Parathyroid adenoma (tissue), 2 donors: ENCODE measurements at regions not wholly inside any gene's neighbourhood (a gene's known extent, or its start where the extent isn't known, plus 50 kb on each side); places are given as distances from the start of the nearest gene placed in this dataset.

ENCODE experiments used
- H2AFZ ChIP-seq: fragments of 300-600 bp; sonication (generic); one replicate; pipeline ENCODE4 v1.7.0; 2017; ENCODE audit warnings: antibody characterized with exemption, mild to moderate bottlenecking
- H3K27ac ChIP-seq: fragments of 300-600 bp; sonication (generic); one replicate; pipeline ENCODE4 v1.7.0; 2017
- H3K27me3 ChIP-seq: fragments of 300-600 bp; sonication (generic); one replicate; pipeline ENCODE4 v1.7.0; 2017; ENCODE audit warnings: low read length; ENCODE audit not compliant: control insufficient read depth, insufficient read depth
- H3K36me3 ChIP-seq: fragments of 300-600 bp; sonication (generic); one replicate; pipeline ENCODE4 v1.7.0; 2017; ENCODE audit warnings: low read length; ENCODE audit not compliant: control insufficient read depth, insufficient read depth
- H3K4me1 ChIP-seq: fragments of 300-600 bp; sonication (generic); one replicate; pipeline ENCODE4 v1.7.0; 2017; ENCODE audit warnings: control low read depth
- H3K4me2 ChIP-seq: fragments of 300-600 bp; sonication (generic); one replicate; pipeline ENCODE4 v1.7.0; 2017; ENCODE audit warnings: low read length
- H3K4me3 ChIP-seq: fragments of 300-600 bp; sonication (generic); one replicate; pipeline ENCODE4 v1.7.0; 2017; ENCODE audit warnings: low read depth, low read length
- H3K79me2 ChIP-seq: fragments of 300-600 bp; sonication (generic); one replicate; pipeline ENCODE4 v1.7.0; 2017; ENCODE audit warnings: control low read depth
- H3K9ac ChIP-seq: fragments of 300-600 bp; sonication (generic); one replicate; pipeline ENCODE4 v1.7.0; 2017; ENCODE audit warnings: mild to moderate bottlenecking
- H3K9me3 ChIP-seq: fragments of 300-600 bp; sonication (generic); one replicate; pipeline ENCODE4 v1.7.0; 2017; ENCODE audit warnings: low read length; ENCODE audit not compliant: control insufficient read depth
- TF ChIP-seq, protein P1 (sequence below): fragments of 300-600 bp; sonication (generic); IDR thresholded peaks from one replicate; pipeline ENCODE4 v1.7.0; 2017; ENCODE audit warnings: antibody characterized with exemption, mild to moderate bottlenecking
- donor health status: primary hyperparathyroidism.

DNA sequence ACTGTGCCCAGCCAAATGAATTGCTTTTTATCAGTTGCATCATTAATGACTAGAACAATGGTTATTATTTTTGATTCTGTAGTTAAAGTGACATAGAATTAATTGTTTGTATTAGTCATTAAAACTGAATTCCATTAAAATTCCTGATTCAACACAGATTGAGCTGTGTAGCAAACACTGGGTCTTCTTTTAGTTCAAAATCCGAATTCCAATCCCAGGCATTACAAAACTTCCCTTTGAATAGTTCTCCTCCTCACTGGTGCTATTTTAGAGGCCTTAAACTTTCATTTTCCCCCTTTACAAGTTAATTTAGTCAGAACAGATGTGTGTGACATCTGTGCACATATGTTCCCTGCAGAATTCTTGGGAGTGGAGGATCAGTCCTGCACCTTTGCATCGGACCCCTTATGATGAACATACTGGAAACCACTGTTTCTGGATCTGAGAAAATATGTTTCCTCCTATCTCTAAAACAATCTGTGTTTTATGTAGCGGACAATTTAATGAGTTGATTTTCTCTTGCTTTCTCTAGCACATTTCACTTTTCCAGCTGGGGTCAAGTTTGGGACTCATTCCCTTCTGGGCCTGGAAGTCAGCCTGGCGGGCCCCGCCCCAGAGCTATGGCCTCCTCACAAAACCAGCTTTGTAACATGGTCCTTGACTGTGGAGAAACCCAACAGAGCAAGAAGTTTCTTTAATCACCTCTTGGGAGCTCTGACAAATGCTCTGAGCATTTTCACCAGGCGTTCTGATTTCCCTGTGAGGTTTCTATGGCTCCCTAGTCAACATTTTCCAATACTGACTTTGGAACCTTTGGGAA is 87.9 kb upstream of the MAMDC2 start:
- H3K36me3 ChIP-seq = no peaks in the 10 kb centered on the region
- no peak overlapping the region for H3K4me3 ChIP-seq
- TF ChIP-seq, protein P1, sequence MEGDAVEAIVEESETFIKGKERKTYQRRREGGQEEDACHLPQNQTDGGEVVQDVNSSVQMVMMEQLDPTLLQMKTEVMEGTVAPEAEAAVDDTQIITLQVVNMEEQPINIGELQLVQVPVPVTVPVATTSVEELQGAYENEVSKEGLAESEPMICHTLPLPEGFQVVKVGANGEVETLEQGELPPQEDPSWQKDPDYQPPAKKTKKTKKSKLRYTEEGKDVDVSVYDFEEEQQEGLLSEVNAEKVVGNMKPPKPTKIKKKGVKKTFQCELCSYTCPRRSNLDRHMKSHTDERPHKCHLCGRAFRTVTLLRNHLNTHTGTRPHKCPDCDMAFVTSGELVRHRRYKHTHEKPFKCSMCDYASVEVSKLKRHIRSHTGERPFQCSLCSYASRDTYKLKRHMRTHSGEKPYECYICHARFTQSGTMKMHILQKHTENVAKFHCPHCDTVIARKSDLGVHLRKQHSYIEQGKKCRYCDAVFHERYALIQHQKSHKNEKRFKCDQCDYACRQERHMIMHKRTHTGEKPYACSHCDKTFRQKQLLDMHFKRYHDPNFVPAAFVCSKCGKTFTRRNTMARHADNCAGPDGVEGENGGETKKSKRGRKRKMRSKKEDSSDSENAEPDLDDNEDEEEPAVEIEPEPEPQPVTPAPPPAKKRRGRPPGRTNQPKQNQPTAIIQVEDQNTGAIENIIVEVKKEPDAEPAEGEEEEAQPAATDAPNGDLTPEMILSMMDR = no peak
- H3K79me2 ChIP-seq = no peaks in the 10 kb centered on the region
- no peaks in the 10 kb centered on the region for H3K27me3 ChIP-seq
- no peak overlapping the region for H3K27ac ChIP-seq
- no peaks in the 10 kb centered on the region for H3K4me1 ChIP-seq
- H3K9me3 ChIP-seq = no peaks in the 10 kb centered on the region
- no peak overlapping the region for H2AFZ ChIP-seq
- H3K4me2 ChIP-seq = no peak overlapping the region
- H3K9ac ChIP-seq = no peak overlapping the region

GRCh38 chr9:69961843-69962242 is 81.8 kb upstream of the MAMDC2 start:
- Histone ChIP-seq H3K4me3 (no peak overlapping the region), H3K9me3 (no peaks in the 10 kb centered on the region), H3K4me2 (no peak overlapping the region), H2AFZ (no peak overlapping the region), H3K9ac (no peak overlapping the region), H3K27ac (no peak overlapping the region), H3K79me2 (no peaks in the 10 kb centered on the region), H3K36me3 (no peaks in the 10 kb centered on the region), H3K27me3 (no peaks in the 10 kb centered on the region), H3K4me1 (no peaks in the 10 kb centered on the region)
- TF ChIP-seq, protein P1 = no peak

DNA sequence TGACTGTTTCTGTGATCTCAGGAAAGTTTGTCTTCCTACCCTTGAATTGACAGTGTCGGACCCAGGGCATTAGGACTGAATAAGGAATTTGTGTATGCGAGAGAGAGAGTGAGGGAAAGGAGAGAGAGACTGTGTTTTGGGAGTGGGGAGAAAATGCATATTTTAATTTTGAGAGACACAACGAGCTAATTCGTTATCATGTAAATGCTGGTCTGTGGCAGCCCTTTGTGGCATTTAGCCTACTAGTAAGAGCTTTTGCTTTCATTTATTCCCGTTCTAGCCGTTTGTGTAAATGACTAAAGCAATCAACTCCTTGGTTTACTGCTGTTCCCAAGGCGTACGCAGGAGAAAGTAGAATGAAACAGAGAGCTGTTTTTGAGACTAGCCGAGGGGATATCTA is 79.8 kb upstream of the MAMDC2 start:
- TF ChIP-seq, protein P1 = no peak
- Histone ChIP-seq H3K4me3 (no peak overlapping the region), H3K9ac (no peak overlapping the region), H3K4me2 (no peak overlapping the region), H3K27ac (no peak overlapping the region), H3K36me3 (no peaks in the 10 kb centered on the region), H3K27me3 (no peaks in the 10 kb centered on the region), H3K79me2 (no peaks in the 10 kb centered on the region), H3K9me3 (no peaks in the 10 kb centered on the region), H3K4me1 (no peaks in the 10 kb centered on the region), H2AFZ (no peak overlapping the region)

DNA sequence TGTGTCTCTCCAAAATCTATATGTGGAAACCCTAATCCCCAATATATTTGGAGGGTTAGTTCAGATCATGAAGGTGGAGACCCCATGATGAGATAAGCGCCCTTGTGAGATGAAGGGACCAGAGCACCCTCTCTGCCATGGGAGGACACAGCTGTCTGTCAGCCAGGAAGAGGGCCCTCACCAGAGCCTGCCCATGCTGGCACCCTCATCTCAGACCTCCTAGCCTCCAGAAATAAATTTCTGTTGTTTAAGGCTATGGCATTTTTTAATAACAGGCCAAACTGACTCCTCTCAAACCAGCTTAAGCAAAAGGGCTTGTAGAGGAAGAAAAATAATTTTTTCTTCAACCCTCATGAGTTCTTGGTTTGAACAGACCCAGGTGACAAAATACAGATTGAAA is 79.2 kb upstream of the MAMDC2 start:
- Histone ChIP-seq H3K4me2 (no peak overlapping the region), H3K27me3 (no peaks in the 10 kb centered on the region), H3K9ac (no peak overlapping the region), H3K36me3 (no peaks in the 10 kb centered on the region), H3K9me3 (no peaks in the 10 kb centered on the region), H3K4me3 (no peak overlapping the region), H2AFZ (no peak overlapping the region), H3K79me2 (no peaks in the 10 kb centered on the region), H3K4me1 (no peaks in the 10 kb centered on the region), H3K27ac (no peak overlapping the region)
- TF ChIP-seq, protein P1 = no peak
